Psoas muscle (tissue), 7 donors: ENCODE measurements at regions not wholly inside any gene's neighbourhood (a gene's known extent, or its start where the extent isn't known, plus 50 kb on each side); places are given as distances from the start of the nearest gene placed in this dataset.

Experiments
- ATAC-seq, 4 donors: fragments of 200-7000 bp; cut with Tn5 transposase; one replicate each; pipeline ENCODE4 v1.9.1; 2020; ENCODE audit warnings: moderate library complexity in 3 of 4, mild to moderate bottlenecking in 2 of 4
- DNase-seq, 2 donors: peaks; one replicate each; pipeline ENCODE4 v3.0.0-alpha.2; 2020
- H3K27ac ChIP-seq: fragments of 200-600 bp; one replicate; pipeline ENCODE4 v1.8.0; 2022
- H3K27me3 ChIP-seq, 3 donors: fragments of 200-600 bp in 1 of 3; one replicate each; pipeline versions ENCODE4 v1.6.1 to v1.8.0; 2013 to 2022; ENCODE audit warnings: low read length in 2 of 3, mild to moderate bottlenecking in 2 of 3, moderate library complexity in 1 of 3; ENCODE audit not compliant: insufficient read depth in 3 of 3
- H3K36me3 ChIP-seq, 2 donors: fragments of 200-600 bp in 1 of 2; one replicate each; pipeline versions ENCODE4 v1.6.1 to v1.8.0; 2013 to 2022; ENCODE audit warnings: low read depth in 1 of 2, mild to moderate bottlenecking in 1 of 2, moderate library complexity in 1 of 2; ENCODE audit not compliant: insufficient read depth in 1 of 2
- H3K4me1 ChIP-seq: fragments of 200-600 bp; one replicate; pipeline ENCODE4 v1.8.0; 2022
- H3K4me3 ChIP-seq: fragments of 200-600 bp; one replicate; pipeline ENCODE4 v1.8.0; 2022; ENCODE audit warnings: mild to moderate bottlenecking
- H3K9me3 ChIP-seq: fragments of 200-600 bp; one replicate; pipeline ENCODE4 v1.8.0; 2022
- WGBS, 3 donors: extraction: QIAGEN DNeasy Blood & Tissue Kit; methylation state at CpG; one replicate each; pipeline versions ENCODE4 v1.1.6 to v1.1.7; 2013; 5-methylcytosine and 5-hydroxymethylcytosine counted together
- intact Hi-C, 2 donors: fragments of 100-400 bp; cut with DNase I; formaldehyde crosslinking; loops; one replicate each; pipeline versions ENCODE4 v1.11.0 to v1.14.2; 2022
- TF ChIP-seq, protein P1 (sequence below): fragments of 200-600 bp; IDR thresholded peaks from one replicate; pipeline ENCODE4 v1.8.0; 2022; ENCODE audit warnings: antibody characterized with exemption
- donor health status: healthy with polysubstance abuse.
- donor health status: DM: no; HTN: no; CAD: no; lungs with moderate emphysema.
- donor health status: Bipolar disorder and iron deficiency.
- donor health status: healthy.
- donor health status: DM: yes; HTN: yes; CAD: no.
- donor health status: DM: no; HTN: no; CAD: no.
- donor health status: DM: yes; HTN: yes; CAD: no.

DNA sequence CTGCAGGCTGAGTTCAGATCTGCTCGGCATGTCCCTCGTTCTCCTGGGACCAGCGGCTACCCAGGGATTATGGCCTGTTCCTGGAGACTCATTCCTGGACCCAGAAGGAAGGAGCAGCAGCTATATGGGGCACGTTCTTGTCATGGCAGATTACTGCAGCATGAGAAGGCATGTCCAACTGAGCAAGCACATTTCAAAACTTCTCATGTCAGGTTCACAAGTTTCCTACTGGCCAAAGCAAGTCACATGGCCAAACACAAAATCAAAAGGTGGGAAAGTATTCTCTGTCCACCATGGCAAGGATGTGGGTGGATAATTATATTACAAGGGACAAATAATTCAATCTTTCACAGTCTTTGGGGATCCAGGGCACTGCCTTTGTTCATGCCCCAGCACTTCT lies 71.9 kb upstream of the C15orf39 start:
- intact Hi-C loops = no loop called here
- Histone ChIP-seq H3K27me3 (no peaks in the 10 kb centered on the region), H3K36me3 (no peaks in the 10 kb centered on the region), H3K27ac (no peak overlapping the region), H3K4me3 (no peak overlapping the region), H3K4me1 (no peaks in the 10 kb centered on the region), H3K9me3 (no peaks in the 10 kb centered on the region)
- ATAC-seq (no peak), DNase-seq (no peak)
- WGBS, 3 donors = 43 to 58% (median 45%) methylated on average over 4 of the region's 4 CpGs
- TF ChIP-seq, protein P1, sequence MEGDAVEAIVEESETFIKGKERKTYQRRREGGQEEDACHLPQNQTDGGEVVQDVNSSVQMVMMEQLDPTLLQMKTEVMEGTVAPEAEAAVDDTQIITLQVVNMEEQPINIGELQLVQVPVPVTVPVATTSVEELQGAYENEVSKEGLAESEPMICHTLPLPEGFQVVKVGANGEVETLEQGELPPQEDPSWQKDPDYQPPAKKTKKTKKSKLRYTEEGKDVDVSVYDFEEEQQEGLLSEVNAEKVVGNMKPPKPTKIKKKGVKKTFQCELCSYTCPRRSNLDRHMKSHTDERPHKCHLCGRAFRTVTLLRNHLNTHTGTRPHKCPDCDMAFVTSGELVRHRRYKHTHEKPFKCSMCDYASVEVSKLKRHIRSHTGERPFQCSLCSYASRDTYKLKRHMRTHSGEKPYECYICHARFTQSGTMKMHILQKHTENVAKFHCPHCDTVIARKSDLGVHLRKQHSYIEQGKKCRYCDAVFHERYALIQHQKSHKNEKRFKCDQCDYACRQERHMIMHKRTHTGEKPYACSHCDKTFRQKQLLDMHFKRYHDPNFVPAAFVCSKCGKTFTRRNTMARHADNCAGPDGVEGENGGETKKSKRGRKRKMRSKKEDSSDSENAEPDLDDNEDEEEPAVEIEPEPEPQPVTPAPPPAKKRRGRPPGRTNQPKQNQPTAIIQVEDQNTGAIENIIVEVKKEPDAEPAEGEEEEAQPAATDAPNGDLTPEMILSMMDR = no peak

DNA sequence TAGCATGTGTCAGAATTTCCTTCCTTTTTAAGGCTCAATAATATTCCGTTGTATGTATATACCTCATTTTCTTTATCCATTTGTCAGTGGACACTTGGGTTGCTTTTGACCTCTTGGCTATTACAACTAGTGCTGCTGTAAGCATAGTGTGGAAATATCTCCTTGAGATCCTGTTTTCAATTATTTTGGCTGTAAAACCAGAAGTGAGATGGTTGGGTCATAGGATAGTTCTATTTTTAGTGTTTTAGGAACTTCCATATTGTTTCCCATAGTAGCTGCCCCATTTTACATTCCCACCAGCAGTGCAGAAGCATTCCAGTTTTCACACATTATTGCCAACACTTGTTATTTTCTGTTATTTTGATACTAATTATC lies 70.4 kb upstream of the C15orf39 start:
- no peak for DNase-seq
- intact Hi-C loops = no loop called here
- no peaks in the 10 kb centered on the region for H3K9me3 ChIP-seq
- no peaks in the 10 kb centered on the region for H3K27me3 ChIP-seq
- H3K4me1 ChIP-seq = no peaks in the 10 kb centered on the region
- TF ChIP-seq, protein P1 = no peak
- H3K27ac ChIP-seq = no peak overlapping the region
- peak in 1 of 4 donors; percentile 29 for ATAC-seq
- H3K4me3 ChIP-seq = no peak overlapping the region
- WGBS, 3 donors = 89 to 100% (median 94%) methylated on average over 1 of the region's 1 CpG
- no peaks in the 10 kb centered on the region for H3K36me3 ChIP-seq

DNA sequence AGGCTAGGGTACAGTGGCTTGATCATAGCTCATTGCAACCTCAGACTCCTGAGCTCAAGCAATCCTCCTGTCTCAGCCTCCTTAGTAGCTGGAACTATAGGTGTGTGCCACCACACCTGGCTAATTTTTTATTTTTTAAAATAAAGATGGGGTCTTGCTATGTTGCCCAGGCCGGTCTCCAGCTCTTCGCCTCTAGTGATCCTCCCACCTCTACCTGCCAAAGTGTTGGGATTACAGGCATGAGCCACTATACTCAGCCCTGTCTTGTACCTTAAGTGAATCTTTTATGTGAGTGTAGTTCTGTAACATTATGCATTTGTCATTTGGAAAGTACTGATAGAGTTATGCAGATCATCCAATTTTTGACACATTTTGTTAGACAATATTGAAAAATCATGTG lies 66.9 kb upstream of the C15orf39 start:
- no peaks in the 10 kb centered on the region for H3K9me3 ChIP-seq
- H3K4me3 ChIP-seq = no peak overlapping the region
- TF ChIP-seq, protein P1 = no peak
- ATAC-seq = no peak
- no peak overlapping the region for H3K27ac ChIP-seq
- H3K36me3 ChIP-seq = no peaks in the 10 kb centered on the region
- H3K27me3 ChIP-seq = no peaks in the 10 kb centered on the region
- WGBS, 3 donors = 97 to 100% (median 99%) methylated on average over 2 of the region's 2 CpGs
- DNase-seq = no peak
- no peaks in the 10 kb centered on the region for H3K4me1 ChIP-seq
- intact Hi-C loops = no loop called here

DNA sequence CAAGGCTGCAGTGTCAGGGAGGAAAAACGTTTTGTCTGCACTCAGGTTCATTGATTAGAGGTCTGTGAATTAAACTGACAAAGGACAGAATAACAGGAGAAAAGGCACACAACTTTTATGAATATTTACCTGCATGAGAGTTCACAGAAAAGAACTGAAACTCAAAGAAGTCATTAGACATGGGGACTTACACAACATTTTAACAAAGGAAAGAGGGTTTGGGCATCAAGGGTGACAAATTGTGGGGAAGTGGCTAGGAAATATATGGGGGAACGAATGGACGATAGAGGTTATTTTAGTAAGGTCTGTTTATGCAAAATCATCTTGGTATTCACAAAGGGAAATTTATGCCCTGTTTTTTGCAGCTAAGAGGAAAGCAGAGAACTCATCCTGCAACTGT lies 65.6 kb upstream of the C15orf39 start:
- WGBS, 3 donors = 65 to 69% (median 66%) methylated on average over 3 of the region's 3 CpGs
- no peak overlapping the region for H3K27ac ChIP-seq
- no peaks in the 10 kb centered on the region for H3K36me3 ChIP-seq
- H3K4me1 ChIP-seq = no peaks in the 10 kb centered on the region
- H3K9me3 ChIP-seq = no peaks in the 10 kb centered on the region
- ATAC-seq (no peak), DNase-seq (no peak)
- intact Hi-C loops = no loop called here
- H3K4me3 ChIP-seq = no peak overlapping the region
- TF ChIP-seq, protein P1 = no peak
- no peaks in the 10 kb centered on the region for H3K27me3 ChIP-seq

DNA sequence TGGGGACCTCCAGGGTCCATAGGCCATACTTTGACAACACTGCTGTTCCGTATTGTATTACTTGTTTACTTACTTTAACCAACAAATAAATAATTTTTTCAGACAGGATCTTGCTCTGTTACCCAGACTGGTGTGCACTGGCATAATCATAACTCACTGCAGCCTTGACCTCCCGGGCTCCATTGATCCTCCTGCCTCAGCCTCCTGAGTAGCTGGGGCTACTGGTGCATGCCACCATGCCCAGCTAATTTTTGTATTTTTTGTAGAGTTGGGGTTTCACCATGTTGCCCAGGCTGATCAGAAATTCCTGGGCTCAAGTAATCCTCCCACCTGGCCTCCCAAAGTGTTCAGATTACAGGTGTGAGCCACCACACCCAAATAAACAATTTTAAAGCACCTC lies 64.9 kb upstream of the C15orf39 start:
- no peak overlapping the region for H3K4me3 ChIP-seq
- no peaks in the 10 kb centered on the region for H3K9me3 ChIP-seq
- H3K36me3 ChIP-seq = no peaks in the 10 kb centered on the region
- 96 to 99% (median 96%) methylated on average over 2 of the region's 2 CpGs for WGBS, 3 donors
- DNase-seq (no peak), ATAC-seq (no peak)
- TF ChIP-seq, protein P1 = no peak
- H3K27me3 ChIP-seq = no peaks in the 10 kb centered on the region
- intact Hi-C loops = no loop called here
- H3K27ac ChIP-seq = no peak overlapping the region
- no peaks in the 10 kb centered on the region for H3K4me1 ChIP-seq
